Common myeloid progenitor, CD34-positive (primary cell): ENCODE measurements at regions not wholly inside any gene's neighbourhood (a gene's known extent, or its start where the extent isn't known, plus 50 kb on each side); places are given as distances from the start of the nearest gene placed in this dataset.

Experiments used
- CTCF ChIA-PET: fragments of 350-600 bp; sonication (Branson Sonifier 250); formaldehyde crosslinking; loops from one replicate; lab custom pipeline; 2021; ENCODE audit warnings: antibody characterized with exemption; lab: Charles Lee
- POLR2A ChIA-PET: fragments of 350-600 bp; sonication (Branson Sonifier 250); formaldehyde crosslinking; loops from one replicate; lab custom pipeline; 2021; ENCODE audit warnings: antibody characterized with exemption; lab: Charles Lee
- DNase-seq, 3 donors: peaks; one replicate each; pipeline versions ENCODE4 v3.0.0 to v3.0.0-alpha.2; 2013
- H3K27ac ChIP-seq, 2 experiments: 1 replicate in 1 of 2; 2 replicates in 1 of 2; pipeline ENCODE4 v1.7.0; 2013; ENCODE audit warnings: inconsistent platforms in 2 of 2, low read length in 2 of 2, mild to moderate bottlenecking in 2 of 2, low read depth in 1 of 2, moderate library complexity in 1 of 2; ENCODE audit not compliant: severe bottlenecking in 2 of 2, insufficient read depth in 1 of 2, poor library complexity in 1 of 2
- H3K27me3 ChIP-seq, 5 experiments: replicated peaks in 2 of 5; 1 replicate in 3 of 5; 2 replicates in 2 of 5; pipeline versions ENCODE4 v1.6.1 to v1.7.0; 2013; ENCODE audit warnings: low read length in 4 of 5, mild to moderate bottlenecking in 2 of 5, moderate library complexity in 2 of 5, inconsistent platforms in 1 of 5; ENCODE audit not compliant: insufficient read depth in 5 of 5, control insufficient read depth in 4 of 5
- H3K36me3 ChIP-seq, 4 experiments: 1 replicate in 2 of 4; 2 replicates in 2 of 4; pipeline versions ENCODE4 v1.6.1 to v1.7.0; 2013; ENCODE audit warnings: low read length in 3 of 4, control low read depth in 1 of 4, mild to moderate bottlenecking in 1 of 4; ENCODE audit not compliant: control insufficient read depth in 4 of 4, insufficient read depth in 4 of 4
- H3K4me1 ChIP-seq, 4 experiments: 1 replicate in 3 of 4; 2 replicates in 1 of 4; pipeline versions ENCODE4 v1.6.1 to v1.7.1; 2013; ENCODE audit warnings: low read length in 3 of 4, mild to moderate bottlenecking in 3 of 4, control low read depth in 1 of 4, inconsistent platforms in 1 of 4, moderate library complexity in 1 of 4; ENCODE audit not compliant: control insufficient read depth in 4 of 4, insufficient read depth in 4 of 4; ENCODE audit errors: control extremely low read depth in 1 of 4
- H3K4me3 ChIP-seq, 7 experiments: 1 replicate in 4 of 7; 2 replicates in 3 of 7; pipeline versions ENCODE4 v1.5.1 to v1.7.0; 2013; ENCODE audit warnings: mild to moderate bottlenecking in 7 of 7, low read length in 6 of 7, moderate library complexity in 6 of 7, inconsistent platforms in 2 of 7, low read depth in 2 of 7, control low read depth in 1 of 7; ENCODE audit not compliant: insufficient read depth in 4 of 7, control insufficient read depth in 1 of 7; ENCODE audit errors: extremely low read depth in 1 of 7
- H3K9me3 ChIP-seq, 5 experiments: 1 replicate in 4 of 5; 2 replicates in 1 of 5; pipeline versions ENCODE4 v1.6.1 to v1.7.1; 2013; ENCODE audit warnings: low read length in 4 of 5, mild to moderate bottlenecking in 2 of 5, inconsistent platforms in 1 of 5, low read depth in 1 of 5, moderate library complexity in 1 of 5; ENCODE audit not compliant: control insufficient read depth in 4 of 5, insufficient read depth in 2 of 5; ENCODE audit errors: control extremely low read depth in 1 of 5
- WGBS: methylation state at CpG from one replicate; pipeline ENCODE4 v1.1.5; 2013; ENCODE audit not compliant: insufficient coverage; 5-methylcytosine and 5-hydroxymethylcytosine counted together

DNA sequence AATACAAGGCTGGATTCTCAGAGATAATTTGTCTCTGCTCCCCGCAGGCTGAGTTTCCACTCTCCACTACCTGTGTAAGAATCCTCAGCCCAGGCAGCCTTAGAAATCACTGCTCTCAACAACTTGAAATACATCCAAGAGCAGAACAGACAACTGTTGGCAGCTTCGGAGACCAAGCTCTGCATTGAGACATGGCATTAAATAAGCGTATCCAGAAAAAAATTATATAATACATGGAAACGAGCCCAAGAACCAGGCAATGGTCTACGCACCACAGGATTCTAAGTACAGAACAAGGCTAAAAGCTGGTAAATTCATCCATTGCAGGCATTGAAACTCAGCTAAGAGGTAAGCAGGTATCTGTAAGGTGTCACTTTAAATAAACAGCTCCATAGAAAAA, 165.5 kb upstream of the DIO3 start:
- no peaks in the 10 kb centered on the region for H3K36me3 ChIP-seq
- CTCF ChIA-PET = no interaction called here
- POLR2A ChIA-PET = no interaction called here
- DNase-seq = no peak
- peaks cover 0 to 7% (median 3%) of the 10 kb centered on the region in 4 experiments for H3K4me1 ChIP-seq
- H3K9me3 ChIP-seq = peaks cover 0 to 6% (median 3%) of the 10 kb centered on the region in 5 experiments
- WGBS = 97% methylated on average over 5 of the region's 5 CpGs
- H3K27ac ChIP-seq = no peak overlapping the region
- peaks cover 0 to 12% (median 0%) of the 10 kb centered on the region in 5 experiments for H3K27me3 ChIP-seq
- no peak overlapping the region for H3K4me3 ChIP-seq

DNA sequence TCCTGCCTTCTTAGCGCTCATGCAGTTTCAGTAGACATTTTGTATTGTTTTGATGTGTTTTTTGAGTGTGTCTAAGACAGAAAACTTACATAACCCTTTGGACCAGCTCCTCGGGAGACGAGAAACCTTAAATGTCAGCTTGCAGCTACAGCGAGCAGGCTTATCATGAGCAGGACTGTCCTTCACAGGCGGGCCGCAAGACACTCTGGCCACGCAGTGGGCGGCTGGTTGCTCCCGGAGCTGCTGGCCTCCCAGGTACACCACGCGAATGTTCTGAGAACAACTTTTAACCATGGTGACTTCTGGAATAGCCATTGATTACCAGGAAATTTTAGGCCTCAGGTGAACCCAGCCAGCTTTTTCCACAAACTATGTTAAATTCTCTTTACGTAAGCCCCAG, 164.1 kb upstream of the DIO3 start:
- DNase-seq = no peak
- no peak overlapping the region for H3K27ac ChIP-seq
- WGBS = over 99% methylated on average over 11 of the region's 12 CpGs
- H3K36me3 ChIP-seq = no peaks in the 10 kb centered on the region
- H3K4me1 ChIP-seq = peaks cover 0 to 16% (median 12%) of the 10 kb centered on the region in 4 experiments
- ChIA-PET CTCF (no interaction called here), POLR2A (no interaction called here)
- H3K9me3 ChIP-seq = peaks cover 0 to 6% (median 3%) of the 10 kb centered on the region in 5 experiments
- no peak overlapping the region for H3K4me3 ChIP-seq
- peaks cover 0 to 12% (median 0%) of the 10 kb centered on the region in 5 experiments for H3K27me3 ChIP-seq

DNA sequence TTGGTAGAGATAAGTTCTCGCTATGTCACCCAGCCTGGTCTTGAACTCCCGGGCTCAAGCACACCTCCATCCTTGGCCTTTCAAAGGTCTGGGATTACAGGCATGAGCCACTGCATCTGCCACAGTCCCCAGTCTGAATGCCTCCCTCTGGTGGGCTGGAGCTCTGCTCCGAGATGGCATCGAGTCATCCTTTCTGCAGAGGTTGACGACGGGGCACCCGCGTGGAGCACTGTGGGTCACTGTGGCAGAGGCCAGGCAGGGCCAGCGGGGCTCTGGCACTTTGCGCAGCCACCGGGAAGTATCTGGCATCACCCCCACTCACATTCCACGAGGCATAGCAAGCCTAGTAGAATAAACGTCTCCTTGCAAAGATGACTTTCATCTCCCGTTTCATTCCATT, 163.3 kb upstream of the DIO3 start:
- CTCF ChIA-PET = no interaction called here
- 91% methylated on average over 13 of the region's 14 CpGs for WGBS

DNA sequence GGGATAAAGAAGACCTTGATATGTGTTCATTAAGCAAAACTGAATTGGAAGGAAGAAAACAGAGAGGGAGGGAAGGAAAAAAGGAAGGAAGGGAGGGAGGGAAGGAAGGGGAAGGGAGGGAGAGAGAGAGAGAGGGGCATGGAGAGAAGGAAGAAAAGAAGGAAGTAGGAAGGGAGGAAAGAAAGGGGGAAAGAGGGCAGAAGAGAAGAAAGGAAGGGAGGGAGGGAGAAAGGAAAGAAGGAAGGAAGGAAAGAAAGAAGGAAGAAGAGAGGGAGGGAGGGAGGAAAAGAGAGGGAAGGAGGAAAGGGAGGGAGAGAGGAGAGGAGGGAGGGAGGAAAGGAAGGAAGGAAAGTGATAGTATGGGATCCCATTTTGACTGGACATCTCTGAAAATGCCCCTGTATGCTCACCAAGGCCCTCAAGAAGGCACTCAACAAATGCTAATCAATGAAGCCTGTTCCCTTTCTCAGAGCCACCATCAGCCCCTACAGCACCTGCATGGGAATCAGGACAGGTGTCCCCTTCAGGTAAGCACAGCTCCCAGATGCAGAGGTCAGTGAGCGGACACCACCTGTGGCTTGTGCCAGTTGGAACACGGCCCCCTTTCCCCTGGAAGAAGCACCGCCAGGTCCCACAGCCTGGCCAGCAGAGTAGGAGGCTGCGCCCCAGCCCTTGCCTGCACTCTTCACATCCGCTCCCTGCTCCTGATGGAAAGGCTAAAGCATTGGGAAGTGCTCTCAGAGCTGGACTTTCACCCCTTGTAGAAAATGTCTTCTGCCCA, 161.4 kb upstream of the DIO3 start:
- Histone ChIP-seq H3K9me3 (peaks cover 0 to 3% (median 0%) of the 10 kb centered on the region in 5 experiments), H3K36me3 (no peaks in the 10 kb centered on the region), H3K4me3 (no peak overlapping the region), H3K4me1 (peaks cover 0 to 16% (median 12%) of the 10 kb centered on the region in 4 experiments), H3K27me3 (peaks cover 0 to 18% (median 0%) of the 10 kb centered on the region in 5 experiments), H3K27ac (no peak overlapping the region)
- CTCF ChIA-PET = no interaction called here
- no peak for DNase-seq
- POLR2A ChIA-PET = no interaction called here
- 98% methylated on average over 4 of the region's 5 CpGs for WGBS

More for the DNA sequence above, 163.3 kb upstream of the DIO3 start:
- no peak overlapping the region for H3K27ac ChIP-seq
- H3K9me3 ChIP-seq = peaks cover 0 to 6% (median 0%) of the 10 kb centered on the region in 5 experiments
- no peak overlapping the region for H3K4me3 ChIP-seq
- H3K4me1 ChIP-seq = peaks cover 0 to 16% (median 12%) of the 10 kb centered on the region in 4 experiments
- DNase-seq = no peak
- H3K27me3 ChIP-seq = peaks cover 0 to 16% (median 0%) of the 10 kb centered on the region in 5 experiments
- H3K36me3 ChIP-seq = no peaks in the 10 kb centered on the region
- POLR2A ChIA-PET = no interaction called here

DNA sequence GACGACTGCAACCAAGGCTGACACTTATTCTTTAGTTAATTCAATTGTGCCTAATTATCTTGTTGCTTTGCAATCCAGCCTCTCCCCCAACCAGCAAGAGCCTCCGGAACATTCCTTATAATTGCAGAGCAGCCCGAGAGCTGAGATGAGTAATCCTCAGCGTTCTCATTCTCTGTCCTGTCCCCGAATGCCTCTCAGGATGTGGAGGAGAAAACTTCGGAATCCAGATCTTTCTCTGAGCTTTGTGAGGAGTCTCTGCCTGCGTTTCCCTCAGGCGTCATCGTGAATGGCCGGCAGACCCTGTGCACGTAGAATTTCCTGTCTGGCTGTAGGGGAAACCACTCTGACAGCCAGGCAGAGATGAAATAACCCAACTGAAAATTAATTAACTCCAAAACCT, 160.5 kb upstream of the DIO3 start:
- CTCF ChIA-PET = no interaction called here
- DNase-seq = peak; percentile 2 to 37 (median 14)

DNA sequence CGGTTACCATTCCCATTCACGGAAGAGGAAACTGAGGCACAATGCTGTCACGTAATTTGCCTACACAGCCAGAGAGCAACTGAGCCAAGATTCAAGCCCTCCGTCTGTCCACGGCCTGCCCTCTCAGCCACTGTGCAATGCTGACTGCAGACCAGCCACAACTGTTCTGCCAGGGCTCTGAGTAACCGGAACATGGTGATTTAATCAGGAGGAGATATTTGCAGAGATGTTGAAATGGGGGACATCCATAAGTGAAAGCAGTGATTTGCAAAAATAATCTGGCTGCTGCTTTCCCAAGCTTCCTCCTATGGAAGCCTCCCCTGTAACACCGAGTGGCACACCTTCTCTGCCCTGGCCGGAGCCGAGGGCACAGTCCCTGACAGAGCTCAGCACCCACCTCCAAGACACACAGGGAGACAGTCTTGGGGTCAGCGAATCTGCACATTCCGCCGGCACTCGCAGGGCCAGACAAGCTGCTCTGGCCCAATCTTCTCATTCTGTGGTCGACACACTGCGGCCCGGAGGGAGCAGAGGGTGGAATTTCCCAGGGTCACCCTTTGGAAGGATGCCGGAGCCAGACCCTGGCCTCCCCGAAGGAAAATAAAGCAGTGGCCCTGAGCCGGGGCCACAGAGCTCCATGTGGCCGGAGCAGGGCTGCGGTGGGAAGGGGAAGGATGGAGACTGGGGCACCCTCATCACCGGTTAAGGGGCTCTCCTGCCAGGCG, 158.2 kb upstream of the DIO3 start:
- Histone ChIP-seq H3K36me3 (no peaks in the 10 kb centered on the region), H3K9me3 (no peaks in the 10 kb centered on the region), H3K4me3 (no peak overlapping the region), H3K27ac (no peak overlapping the region), H3K27me3 (peaks cover 0 to 18% (median 0%) of the 10 kb centered on the region in 5 experiments), H3K4me1 (peaks cover 0 to 16% (median 12%) of the 10 kb centered on the region in 4 experiments)
- DNase-seq = no peak
- POLR2A ChIA-PET = no interaction called here
- 92% methylated on average over 23 of the region's 23 CpGs for WGBS
- CTCF ChIA-PET = no interaction called here

More for the DNA sequence above, 160.5 kb upstream of the DIO3 start:
- POLR2A ChIA-PET = no interaction called here
- Histone ChIP-seq H3K4me3 (peak overlapping the region in 4 of 7 experiments; percentile 24 to 40 (median 32)), H3K4me1 (peaks cover 0 to 16% (median 12%) of the 10 kb centered on the region in 4 experiments), H3K27me3 (peaks cover 0 to 18% (median 0%) of the 10 kb centered on the region in 5 experiments), H3K9me3 (no peaks in the 10 kb centered on the region), H3K36me3 (no peaks in the 10 kb centered on the region), H3K27ac (no peak overlapping the region)
- WGBS = 3% methylated on average over 7 of the region's 11 CpGs
